ENCODE measurements at regions not wholly inside any gene's neighbourhood (a gene's known extent, or its start where the extent isn't known, plus 50 kb on each side); places are given as distances from the start of the nearest gene placed in this dataset.

- TF ChIP-seq EZH2phosphoT487 (IDR thresholded peaks at IDR 0.05; ENCODE audit: low read length) (no peak), CTCF (IDR thresholded peaks at IDR 0.05; ENCODE audit: low read length) (no peak)
Measured at GRCh38 chr19:56971230-56971629, 130.7 kb upstream of the PEG3 start.
